Spinal cord (tissue), 9 donors: ENCODE measurements at regions not wholly inside any gene's neighbourhood (a gene's known extent, or its start where the extent isn't known, plus 50 kb on each side); places are given as distances from the start of the nearest gene placed in this dataset.
"Not testable (repeated sequence)": the region's sequence is repeated elsewhere in the genome, so short reads cannot be mapped to it uniquely, and the experiment has no call there.

Source experiments
- DNase-seq, 6 donors: peaks; one replicate each; pipeline versions ENCODE4 v3.0.0 to v3.0.0-alpha.2; 2013 to 2015; ENCODE audit warnings: low spot score in 6 of 6, low read depth in 4 of 6
- H3K27ac ChIP-seq: one replicate; pipeline ENCODE4 v1.5.1; 2013; ENCODE audit warnings: low read depth, low read length, control low read depth
- H3K27me3 ChIP-seq: one replicate; pipeline ENCODE4 v1.6.1; 2013; ENCODE audit warnings: low read length; ENCODE audit not compliant: control insufficient read depth, insufficient read depth
- H3K36me3 ChIP-seq: one replicate; pipeline ENCODE4 v1.6.1; 2013; ENCODE audit warnings: low read length; ENCODE audit not compliant: control insufficient read depth, insufficient read depth
- H3K4me1 ChIP-seq: one replicate; pipeline ENCODE4 v1.6.1; 2013; ENCODE audit warnings: low read length; ENCODE audit not compliant: control insufficient read depth, insufficient read depth
- H3K4me3 ChIP-seq: one replicate; pipeline ENCODE4 v1.5.1; 2013; ENCODE audit warnings: low read depth, low read length, control low read depth
- H3K9me3 ChIP-seq: one replicate; pipeline ENCODE4 v1.6.1; 2013; ENCODE audit warnings: low read length; ENCODE audit not compliant: control insufficient read depth, insufficient read depth
- WGBS: methylation state at CpG from one replicate; pipeline ENCODE4 v1.1.5; 2013; ENCODE audit warnings: missing lambda C conversion rate; ENCODE audit not compliant: insufficient coverage; 5-methylcytosine and 5-hydroxymethylcytosine counted together
- donor health status: healthy.

DNA sequence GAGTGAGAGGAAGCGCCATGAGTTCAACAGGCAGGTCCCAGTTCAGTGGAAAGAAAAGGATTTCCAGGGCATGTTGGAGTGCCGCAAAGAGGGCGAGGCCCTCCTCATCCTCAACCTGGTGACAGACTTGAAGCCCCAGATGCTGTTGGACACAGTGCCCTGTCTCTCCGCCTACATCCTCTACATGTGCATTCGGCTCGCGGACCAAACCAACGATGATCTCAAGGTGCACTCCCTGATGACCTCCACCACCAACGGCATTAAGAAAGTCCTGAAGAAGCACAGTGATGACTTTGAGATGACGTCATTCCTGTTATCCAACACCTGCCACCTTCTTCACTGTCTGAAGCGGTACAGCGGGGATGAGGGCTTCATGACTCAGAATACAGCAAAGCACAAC, 1667.4 kb downstream of the SPATA31A7 start:
- H3K36me3 ChIP-seq, H3K9me3 ChIP-seq, H3K27ac ChIP-seq, H3K4me1 ChIP-seq, DNase-seq, H3K4me3 ChIP-seq, H3K27me3 ChIP-seq: not testable (repeated sequence)
- 100% methylated on average over 1 of the region's 12 CpGs for WGBS

DNA sequence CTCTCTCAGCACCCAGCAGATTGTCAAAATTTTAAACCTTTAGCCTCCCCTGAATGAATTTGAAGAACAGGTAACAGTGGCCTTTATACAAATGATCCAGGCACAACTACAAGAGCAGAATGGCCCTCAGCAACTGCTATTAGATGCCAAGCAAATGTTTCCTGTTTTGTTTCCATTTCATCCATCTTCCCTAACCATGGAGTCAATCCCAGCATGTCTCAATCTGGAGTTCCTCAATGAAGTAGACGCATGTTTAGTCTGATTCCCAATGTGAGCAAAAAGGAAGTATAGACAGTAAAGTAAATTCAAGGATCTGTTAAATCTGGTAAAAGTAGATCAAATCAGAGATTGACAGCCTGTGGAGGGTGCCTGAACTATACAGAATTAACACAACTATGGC, 1668.4 kb downstream of the SPATA31A7 start:
- not testable (repeated sequence) for H3K36me3 ChIP-seq, H3K9me3 ChIP-seq, H3K27me3 ChIP-seq, H3K27ac ChIP-seq, H3K4me3 ChIP-seq, DNase-seq, H3K4me1 ChIP-seq
- WGBS, result no CpG with 5 or more reads among the region's 1 CpG

DNA sequence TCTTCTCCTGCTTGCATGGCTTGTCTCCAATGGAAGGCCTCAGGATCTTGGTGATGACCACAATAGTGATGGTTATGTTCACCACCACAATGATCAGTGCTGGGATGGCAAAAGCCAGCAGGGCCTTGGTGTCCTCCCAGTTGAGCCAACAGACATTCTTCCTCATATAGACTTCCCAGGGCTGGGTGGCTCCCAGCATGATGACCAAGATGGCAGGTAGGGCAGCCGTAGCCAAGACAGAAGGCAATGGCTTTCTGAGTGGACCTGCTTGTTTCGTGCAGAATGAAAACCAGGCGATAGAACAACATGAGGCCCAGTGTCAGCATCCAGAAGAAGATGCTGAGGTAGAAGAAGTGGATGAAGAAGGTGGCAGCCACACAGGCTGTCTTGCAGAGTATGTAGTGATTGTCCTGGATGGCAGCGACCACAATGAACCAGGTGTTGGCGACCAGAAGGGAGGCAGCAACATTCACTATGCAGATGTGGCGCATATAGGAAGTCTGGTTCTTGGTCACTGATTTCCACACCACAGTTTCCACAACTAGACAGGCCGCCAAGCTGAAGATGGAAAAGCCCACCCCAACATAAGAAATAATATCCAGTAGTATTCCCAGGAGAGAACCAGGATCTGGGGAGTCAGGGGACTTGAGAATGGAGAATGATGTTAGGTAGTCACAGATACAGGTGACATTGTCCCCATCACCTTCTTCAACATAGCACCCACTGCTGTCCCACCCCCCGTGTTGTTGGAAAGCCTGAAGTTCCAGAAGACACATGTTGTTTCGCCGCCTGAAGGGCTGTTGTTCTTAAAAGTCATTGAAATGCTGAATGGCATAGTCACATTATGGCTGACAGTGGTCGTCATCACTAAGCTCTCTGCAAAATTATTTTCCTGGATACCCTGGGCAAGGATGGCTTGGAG, 1671.4 kb downstream of the SPATA31A7 start:
- peaks cover 12% of the 10 kb centered on the region for H3K4me1 ChIP-seq
- H3K27ac ChIP-seq, DNase-seq, H3K27me3 ChIP-seq, H3K36me3 ChIP-seq, H3K9me3 ChIP-seq, H3K4me3 ChIP-seq: not testable (repeated sequence)
- 83% methylated on average over 7 of the region's 11 CpGs for WGBS

DNA sequence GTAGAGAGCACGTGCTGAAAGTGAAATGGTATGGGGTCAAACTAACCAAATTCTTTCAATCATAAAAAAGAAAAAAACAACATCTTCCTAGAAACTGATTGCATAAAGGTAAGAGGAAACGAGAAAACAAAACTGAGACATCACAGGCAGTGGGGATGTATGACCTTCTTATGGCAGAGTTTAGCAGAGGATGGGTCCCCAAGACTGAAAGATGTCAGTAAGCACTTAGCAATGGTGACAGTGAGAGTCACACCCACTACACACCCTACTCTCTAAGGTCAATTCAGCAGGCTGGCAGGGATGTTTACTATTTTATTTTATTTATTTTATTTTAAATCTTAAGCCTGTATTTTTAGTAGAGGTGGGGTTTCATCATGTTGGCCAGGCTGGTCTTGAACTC, 1672.3 kb downstream of the SPATA31A7 start:
- H3K27me3 ChIP-seq, H3K36me3 ChIP-seq, H3K27ac ChIP-seq, H3K9me3 ChIP-seq, DNase-seq, H3K4me3 ChIP-seq: not testable (repeated sequence)
- WGBS, result no CpG with 5 or more reads among the region's 2 CpGs
- H3K4me1 ChIP-seq, result peaks cover 12% of the 10 kb centered on the region

DNA sequence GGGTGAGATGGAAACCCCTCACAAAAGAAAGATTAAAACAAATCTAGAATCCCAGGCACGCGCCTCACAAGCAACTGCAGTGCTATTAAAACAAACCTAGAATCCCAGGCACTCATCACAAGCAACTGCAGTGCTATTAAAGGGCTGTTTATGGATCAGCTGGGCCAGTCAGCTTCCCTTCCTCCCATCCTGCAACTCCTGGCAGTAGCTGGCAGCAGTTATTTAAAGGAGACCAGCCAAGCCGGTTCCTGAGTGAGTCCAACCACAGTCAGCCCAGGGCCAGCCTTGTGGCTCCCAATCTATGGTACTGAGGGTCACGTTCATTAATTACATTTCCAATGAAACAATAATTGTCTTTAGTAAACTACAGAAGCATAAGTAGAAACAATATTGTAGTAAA, 1673.5 kb downstream of the SPATA31A7 start:
- WGBS, result 31% methylated on average over 2 of the region's 4 CpGs
- not testable (repeated sequence) for H3K27ac ChIP-seq, H3K4me3 ChIP-seq

DNA sequence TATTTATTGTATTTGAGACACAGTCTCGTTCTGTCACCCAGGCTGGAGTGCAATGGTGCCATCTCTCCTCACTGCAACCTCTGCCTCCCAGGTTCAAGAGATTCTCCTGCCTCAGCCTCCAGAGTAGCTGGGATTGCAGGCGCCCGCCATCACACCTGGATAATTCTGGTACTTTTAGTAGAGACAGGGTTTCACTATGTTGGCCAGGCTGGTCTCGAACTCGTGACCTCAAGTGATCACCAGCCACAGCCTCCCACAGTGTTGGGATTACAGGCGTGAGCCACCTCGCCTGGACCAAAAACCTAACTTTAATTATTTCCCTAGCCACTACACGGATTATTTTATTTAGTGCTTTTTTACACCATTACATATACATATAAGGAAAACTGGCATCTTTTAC, 1674.0 kb downstream of the SPATA31A7 start:
- not testable (repeated sequence) for DNase-seq, H3K27ac ChIP-seq, H3K9me3 ChIP-seq, H3K36me3 ChIP-seq, H3K27me3 ChIP-seq, H3K4me3 ChIP-seq
- peaks cover 12% of the 10 kb centered on the region for H3K4me1 ChIP-seq
- WGBS, result 88% methylated on average over 5 of the region's 8 CpGs

More for the DNA sequence above, 1673.5 kb downstream of the SPATA31A7 start:
- H3K9me3 ChIP-seq, H3K36me3 ChIP-seq, H3K27me3 ChIP-seq: not testable (repeated sequence)
- H3K4me1 ChIP-seq, result peaks cover 12% of the 10 kb centered on the region
- peak in 2 of 6 donors; percentile 41 to 66 for DNase-seq

DNA sequence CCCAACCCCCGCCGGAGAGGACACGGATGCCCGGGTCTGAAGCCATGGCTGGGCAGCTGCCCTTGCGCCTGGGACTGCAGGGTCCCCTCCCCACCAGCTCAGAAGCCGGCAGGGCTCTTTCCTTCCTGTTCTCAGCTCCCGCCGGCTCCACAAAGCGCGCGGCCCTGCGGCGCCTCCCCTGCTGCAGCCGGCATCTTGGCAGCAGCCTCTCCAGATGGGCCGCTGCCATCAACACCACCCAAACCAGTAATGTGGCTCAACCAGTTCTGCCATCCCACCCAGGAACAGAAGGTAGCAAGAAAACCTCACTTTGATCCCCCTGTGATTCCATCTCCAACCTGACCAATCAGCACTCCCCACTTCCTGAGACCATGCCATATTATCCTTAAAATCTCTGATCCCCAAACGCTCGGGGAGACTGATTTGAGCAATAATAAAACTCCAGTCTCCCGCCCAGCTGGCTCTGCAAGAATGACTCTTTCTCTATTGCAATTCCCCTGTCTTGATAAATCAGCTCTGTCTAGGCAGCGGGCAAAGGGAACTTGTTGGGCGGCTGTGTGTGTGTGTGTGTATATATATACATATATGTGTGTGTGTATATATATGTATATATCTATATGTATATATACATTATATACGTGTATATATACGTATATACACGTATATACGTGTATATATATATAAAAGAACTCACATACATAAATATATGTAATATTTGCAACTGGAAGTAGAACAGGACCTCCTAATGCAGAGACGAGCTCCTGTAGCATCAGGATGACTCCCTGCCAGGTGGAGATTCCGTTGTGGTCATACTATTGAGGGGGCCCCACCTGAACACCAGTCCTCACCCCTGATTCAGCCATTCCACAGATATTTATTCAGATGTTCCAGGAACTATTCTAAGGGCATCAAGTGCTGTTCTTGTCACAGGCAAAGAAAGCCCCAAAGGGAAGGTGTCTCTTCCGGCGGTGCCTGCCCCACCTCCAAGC, 1674.9 kb downstream of the SPATA31A7 start:
- not testable (repeated sequence) for H3K36me3 ChIP-seq, H3K27me3 ChIP-seq, H3K9me3 ChIP-seq
- H3K27ac ChIP-seq, result peak overlapping the region; percentile 40
- WGBS, result 9% methylated on average over 19 of the region's 28 CpGs
- peak in 3 of 6 donors; percentile 36 to 88 (median 87) for DNase-seq
- peak overlapping the region; percentile 24 for H3K4me3 ChIP-seq
- H3K4me1 ChIP-seq, result peaks cover 12% of the 10 kb centered on the region

DNA sequence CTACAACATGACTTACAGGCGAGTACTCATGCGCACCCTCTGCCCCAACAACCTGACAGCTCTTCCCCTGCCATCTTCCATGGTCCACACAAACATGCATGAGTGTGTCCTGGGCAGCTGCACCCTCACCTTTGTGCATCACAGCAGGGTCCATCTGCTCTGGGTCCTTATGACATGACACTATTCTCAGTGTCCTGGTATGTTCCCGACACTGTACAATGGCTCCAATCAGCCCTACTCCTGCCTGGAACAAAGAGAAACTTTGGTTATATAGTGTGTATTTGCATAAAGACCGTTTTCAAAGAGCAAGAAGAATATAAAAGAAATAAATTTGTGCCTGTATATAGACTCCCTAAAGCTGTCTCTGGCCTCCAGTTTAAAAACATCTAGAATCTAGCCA, 1679.2 kb downstream of the SPATA31A7 start:
- not testable (repeated sequence) for H3K27ac ChIP-seq, DNase-seq, H3K27me3 ChIP-seq, H3K4me1 ChIP-seq, H3K4me3 ChIP-seq, H3K36me3 ChIP-seq, H3K9me3 ChIP-seq
- WGBS, result no CpG with 5 or more reads among the region's 4 CpGs

DNA sequence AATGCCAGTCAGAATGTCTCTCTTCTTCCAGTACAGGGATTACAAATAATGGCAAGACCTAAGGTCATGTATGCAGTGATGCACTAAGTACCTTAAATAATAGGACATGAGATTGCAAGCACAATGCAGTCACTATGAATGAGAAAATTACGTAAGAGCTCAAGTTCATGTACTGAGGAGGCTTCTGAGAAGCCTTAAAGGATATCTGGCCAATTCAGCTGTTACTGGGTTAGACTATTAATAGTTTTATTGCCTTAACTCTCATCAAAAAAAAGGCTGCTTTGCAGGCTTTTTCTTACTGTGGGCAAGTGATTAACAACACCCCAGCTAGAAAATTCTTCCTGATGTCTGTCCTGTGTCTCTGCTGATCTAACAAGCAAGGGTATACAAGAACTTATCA, 1681.9 kb downstream of the SPATA31A7 start:
- H3K36me3 ChIP-seq, H3K4me3 ChIP-seq, H3K4me1 ChIP-seq, H3K27me3 ChIP-seq, H3K9me3 ChIP-seq, H3K27ac ChIP-seq, DNase-seq: not testable (repeated sequence)
- WGBS, result 75% methylated on average over 1 of the region's 1 CpG
